GM23248 (cell line): ENCODE measurements at regions not wholly inside any gene's neighbourhood (a gene's known extent, or its start where the extent isn't known, plus 50 kb on each side); places are given as distances from the start of the nearest gene placed in this dataset.

Source experiments
- EZH2 ChIP-seq: fragments of 200-600 bp; sonication (generic); IDR thresholded peaks from 2 replicates; pipeline ENCODE4 v1.6.1; 2018; ENCODE audit warnings: antibody characterized with exemption, mild to moderate bottlenecking; ENCODE audit not compliant: insufficient read depth, poor library complexity, severe bottlenecking
- EZH2phosphoT487 ChIP-seq: fragments of 200-600 bp; sonication (generic); IDR thresholded peaks from 2 replicates; pipeline ENCODE4 v1.6.1; 2018; ENCODE audit warnings: antibody characterized with exemption, moderate library complexity, mild to moderate bottlenecking, low read depth; ENCODE audit not compliant: insufficient read depth

- TF ChIP-seq EZH2, result no peak
- TF ChIP-seq EZH2phosphoT487, result no peak
Observed at GRCh38 chr6:71404145-71404966, 115.7 kb downstream of the OGFRL1 start.
